NCI-H146 (cell line): ENCODE measurements at regions not wholly inside any gene's neighbourhood (a gene's known extent, or its start where the extent isn't known, plus 50 kb on each side); places are given as distances from the start of the nearest gene placed in this dataset.

ENCODE experiments used
- DNase-seq: peaks from one replicate; lab custom pipeline; 2025; lab: John Stamatoyannopoulos, UW

DNA sequence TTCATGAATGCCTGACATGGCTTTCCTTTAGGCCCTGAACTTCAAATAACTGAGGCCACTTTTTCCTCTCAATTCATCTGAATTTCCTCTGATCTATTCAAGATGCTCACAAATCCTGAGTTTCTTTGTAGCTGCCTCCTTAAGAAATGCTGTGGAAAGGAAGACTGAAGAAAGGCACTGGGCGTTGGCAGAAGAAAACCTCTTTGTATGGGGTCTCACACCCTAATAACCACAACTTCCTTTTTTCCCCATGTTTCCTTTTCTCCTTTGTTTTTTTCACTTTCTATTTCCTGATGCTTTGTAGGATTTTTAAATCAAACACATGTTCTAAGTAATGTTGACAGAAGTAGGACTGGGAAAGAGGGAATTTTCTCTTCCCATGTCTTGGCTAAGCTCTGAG is 447.4 kb downstream of the CMPK2 start:
- DNase-seq = no peak

DNA sequence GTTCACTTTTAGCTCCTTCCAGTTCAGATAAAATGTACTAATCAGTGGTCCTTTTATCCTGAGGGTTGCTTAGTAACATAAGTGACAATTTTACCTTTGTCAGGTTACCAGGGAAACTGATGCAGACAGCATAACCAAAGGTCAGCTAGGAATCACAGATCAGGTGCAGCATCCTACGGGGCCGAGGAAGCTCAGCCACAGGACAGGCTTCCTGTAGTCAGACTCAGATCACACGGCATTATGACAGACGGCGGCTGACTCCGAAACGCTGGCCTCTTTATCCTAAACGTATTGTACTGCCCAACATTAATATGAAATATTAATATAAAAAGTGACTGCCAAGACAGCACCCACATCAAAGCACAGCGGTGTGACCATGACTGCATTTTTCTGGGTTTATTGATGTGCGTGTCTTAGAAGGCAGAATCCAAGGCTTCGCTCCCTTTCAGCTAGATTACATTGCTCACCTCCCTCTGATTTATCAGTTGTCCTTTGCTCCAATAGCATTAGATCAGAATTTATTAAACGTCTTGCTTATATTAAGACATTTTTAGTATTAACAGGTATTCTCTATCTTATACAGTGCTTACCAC is 444.5 kb downstream of the CMPK2 start:
- no peak for DNase-seq

DNA sequence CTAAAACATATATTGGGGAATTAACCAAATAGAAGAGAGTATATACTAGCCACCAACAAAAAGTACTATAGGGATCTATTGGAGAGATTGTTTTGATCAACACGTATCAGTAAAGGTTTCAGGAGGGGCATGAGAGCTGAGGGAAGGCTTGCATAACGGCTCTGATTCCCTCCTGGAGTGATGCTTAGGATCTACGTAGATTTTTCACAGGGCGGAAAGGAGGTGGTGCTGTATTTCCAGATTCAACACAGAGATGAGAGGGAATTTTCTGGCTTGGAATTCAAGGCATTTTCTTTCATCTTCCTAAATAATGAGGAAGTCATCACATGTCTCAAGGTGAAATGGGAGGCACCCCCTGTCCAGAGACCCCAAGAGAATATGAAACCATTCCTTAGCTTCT is 443.8 kb downstream of the CMPK2 start:
- DNase-seq = no peak

DNA sequence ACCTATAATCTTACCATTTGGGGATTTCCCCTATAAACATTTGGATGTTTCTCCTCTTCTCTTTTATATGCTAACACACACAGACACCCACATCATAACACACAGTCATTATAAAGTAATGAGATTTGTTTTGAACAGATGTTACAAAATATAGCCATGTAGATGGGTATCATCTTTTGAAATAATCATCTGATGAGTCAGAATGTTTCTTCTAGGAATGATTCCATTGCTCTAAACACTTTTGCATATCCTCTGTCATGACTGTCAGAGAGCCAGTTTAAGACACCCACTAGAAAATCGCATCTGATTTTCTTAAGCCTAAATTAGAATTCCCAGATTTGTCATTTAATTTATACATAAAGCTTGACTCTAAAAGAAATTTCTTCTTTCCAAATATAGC is 442.6 kb downstream of the CMPK2 start:
- no peak for DNase-seq

DNA sequence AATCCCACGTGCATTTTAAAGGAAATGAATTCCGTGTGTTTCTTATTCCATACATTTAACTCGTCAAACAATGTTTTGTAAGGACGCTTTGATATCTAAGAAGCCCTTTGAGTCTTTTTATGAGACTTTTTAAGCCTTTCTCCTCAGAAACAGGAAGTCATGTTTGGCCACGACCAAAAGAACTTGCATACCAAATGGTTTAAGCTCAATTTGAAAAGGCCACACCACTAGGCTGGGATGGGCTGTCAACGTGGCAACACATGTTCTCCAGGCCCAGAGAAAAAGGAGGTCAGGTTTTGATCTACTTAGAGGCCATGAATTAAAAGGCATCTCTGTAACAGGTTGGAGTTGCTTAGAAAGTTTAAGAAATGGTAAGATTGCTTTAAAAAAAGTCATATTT is 441.8 kb downstream of the CMPK2 start:
- no peak for DNase-seq

DNA sequence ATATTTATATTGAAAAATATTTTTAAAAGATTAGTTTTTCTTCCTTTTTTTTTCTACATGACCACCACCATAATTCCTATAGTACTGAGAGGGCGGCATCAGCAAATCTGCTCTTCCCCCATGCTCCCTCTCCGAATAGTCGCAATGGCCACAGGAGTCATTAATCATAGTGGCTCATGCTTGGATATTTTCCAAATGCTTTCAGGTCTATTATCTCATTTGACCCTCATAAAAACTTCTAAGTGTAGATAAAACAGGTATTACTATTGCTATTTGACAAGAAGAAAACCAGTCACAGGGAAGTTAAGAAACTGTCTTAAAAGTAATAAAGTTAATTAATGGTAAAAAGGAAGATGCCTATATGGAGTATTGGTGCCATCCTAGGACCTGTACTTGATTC is 440.7 kb downstream of the CMPK2 start:
- DNase-seq = no peak

DNA sequence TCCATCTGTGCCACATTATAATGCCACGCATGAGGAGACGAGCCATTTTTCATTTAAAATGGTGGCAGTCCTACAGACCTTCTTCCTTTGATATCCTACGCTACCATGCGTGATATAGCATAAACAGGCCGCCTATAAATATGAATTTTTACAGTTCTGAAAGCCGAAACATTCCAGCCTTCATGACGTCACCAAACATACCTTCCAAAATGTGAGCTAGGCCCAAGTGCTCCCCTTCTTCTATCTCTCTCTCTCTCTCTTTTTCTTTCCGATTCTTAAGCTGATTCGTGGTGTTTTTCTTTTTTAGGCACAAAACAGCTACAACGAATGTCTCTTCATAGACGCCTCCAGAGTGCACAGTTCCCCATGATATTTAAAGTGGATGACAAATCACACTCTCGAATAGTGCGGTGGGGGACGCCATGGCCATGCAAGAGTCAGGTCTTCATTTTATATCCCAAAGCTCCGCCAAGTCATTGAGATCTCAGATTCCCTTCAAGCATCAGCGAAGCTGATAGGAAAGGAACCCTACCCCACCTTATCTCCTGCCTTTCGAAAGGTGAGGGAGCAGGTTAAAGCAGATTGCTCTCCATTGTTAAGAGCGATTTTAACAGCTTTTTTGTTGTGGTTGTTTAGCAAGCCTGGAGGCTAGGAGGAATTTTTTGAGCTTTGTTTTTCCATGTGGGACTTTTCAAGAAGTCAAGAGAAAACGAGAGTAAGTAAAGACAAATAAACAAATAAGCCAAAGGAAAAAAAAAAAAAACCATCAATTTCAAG is 436.3 kb downstream of the CMPK2 start:
- no peak for DNase-seq

DNA sequence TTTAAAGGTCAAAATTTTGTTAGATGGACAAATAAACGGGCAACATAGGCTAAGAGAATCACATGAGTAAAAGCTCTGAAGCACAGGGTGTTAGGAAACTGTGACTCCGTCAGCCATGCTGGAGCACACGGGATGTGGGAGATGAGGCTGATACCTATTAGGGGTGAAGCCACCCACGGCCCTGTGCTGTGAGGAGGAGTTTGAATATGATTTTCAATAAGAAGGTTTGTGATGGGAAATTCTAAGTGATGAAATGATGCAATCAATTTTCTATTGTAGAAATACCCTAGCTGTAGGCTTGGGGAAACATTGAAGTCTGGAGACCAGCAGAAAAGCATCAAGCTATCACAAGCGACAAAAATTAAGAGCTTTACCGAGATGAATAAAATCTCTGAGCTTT is 431.3 kb downstream of the CMPK2 start:
- DNase-seq = no peak

DNA sequence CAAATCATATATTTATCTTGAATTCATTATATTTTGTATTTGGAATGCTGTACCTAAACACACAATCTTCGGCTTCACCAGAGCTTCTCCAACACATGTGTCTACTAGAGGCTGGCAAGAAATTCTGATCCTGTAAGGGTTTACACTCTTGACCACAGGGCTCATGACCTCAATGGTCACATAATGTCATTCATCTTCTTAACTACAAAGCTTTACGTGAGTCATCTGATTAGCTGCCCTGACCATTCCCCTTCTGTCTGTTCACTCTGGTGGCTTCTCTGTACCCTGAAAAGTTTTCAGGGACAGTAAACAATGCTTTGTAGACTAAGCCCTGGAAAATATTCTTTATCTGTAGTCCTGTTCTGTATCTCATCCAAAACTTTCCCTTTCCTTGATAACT is 423.9 kb downstream of the CMPK2 start:
- DNase-seq = no peak

DNA sequence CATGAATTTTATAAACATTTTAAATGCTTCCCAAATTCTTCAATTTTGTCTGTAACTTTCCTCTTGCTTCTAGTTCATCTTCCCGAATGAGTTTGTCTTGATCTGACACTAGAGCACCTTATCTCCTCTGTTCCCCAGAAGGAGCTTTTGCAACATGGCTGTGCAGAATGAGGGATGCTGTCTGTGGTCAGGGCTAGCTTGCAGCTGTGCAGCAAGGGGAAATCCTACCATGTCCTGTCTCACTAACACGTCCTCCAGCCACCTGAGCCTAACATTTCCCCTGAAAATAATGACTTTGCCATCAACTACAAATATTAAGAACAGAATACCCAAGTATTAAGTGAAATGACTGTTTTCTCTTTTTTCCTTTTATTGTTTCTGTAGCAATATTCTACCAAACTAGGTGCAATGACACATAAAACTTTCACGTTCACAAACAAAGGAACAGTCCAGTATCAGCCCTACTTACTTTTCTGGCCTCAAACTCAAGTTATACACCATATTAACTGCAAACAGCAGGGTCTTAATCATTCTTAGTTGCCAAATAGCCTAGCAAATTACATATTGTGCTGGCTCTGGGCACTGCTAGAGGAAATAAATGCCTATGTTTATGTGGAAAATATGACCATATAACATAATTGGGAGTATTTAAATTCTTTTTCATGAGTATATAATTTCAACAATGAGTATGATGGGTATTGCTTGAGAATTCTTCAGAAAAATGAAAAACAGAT is 423.3 kb downstream of the CMPK2 start:
- DNase-seq = no peak

DNA sequence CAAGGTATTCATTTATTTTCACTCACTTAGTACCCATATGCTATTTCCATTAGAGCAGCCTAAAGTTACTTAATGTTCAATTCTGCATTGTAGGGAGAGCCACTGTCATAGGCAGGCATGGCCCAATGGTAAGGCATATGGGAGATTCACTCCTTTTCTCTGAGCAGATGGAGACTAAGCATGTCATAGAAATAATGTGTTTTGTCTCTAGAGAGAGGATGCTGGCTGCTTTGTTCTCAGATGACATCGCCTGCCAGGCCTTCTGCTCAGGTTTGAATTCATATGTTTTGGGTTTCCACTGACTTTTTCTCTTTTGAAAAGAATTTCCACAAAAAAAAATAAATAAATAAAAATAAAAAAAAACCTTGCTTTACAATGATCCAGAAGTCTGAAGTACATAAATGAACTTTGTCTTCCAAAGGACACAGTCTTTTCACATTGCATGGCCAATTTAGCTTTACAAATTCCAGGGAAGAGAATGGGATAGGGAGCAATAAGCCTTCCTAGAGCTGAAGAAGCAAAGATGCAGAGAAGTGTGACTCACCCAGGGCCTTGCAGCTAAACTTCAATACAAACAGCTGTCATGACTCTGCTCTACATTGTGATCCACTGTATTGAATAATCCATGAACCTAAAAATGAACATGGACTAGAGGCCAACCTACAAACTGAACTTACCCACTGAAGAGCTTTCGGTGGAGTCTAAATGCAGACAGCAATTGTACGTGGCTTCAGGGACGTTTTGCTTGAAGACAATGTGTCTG is 422.5 kb downstream of the CMPK2 start:
- DNase-seq = no peak

DNA sequence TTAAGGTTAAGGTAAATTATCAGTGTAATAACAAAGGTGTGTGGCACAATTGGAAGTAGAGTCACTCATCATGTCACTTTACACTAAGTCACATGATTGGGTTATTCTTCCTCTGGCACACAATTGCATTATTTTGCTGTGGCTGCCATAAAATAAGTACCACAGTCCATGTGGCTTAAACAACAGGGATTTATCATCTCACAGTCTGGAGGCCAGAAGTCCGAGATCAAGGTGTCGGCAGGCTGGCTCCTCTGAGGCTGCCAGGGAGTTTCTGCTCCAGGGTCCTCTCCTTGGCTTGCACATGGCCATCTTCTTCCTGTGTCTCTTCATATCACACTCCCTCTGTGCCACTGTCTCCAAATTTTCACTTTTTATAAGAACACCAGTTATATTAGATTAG is 421.2 kb downstream of the CMPK2 start:
- no peak for DNase-seq

DNA sequence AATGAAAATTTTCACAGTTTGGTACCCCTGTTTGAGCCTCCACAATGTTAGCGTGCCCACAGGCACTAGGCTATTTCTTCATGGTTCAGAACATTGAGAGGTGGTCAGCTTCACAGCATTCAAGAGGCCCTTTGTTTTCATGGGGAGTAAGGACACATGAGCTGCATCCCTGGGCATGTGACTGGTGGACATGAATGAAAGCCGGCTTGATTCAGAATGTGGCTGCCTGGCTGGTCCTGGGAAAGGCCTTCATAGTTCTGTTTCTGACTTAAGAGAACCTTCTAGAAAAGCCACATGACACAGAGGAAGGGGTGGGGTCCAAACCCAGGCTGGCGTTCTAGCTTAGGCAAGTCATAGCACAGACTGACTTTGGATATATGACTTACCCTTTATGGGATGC is 420.6 kb downstream of the CMPK2 start:
- no peak for DNase-seq

DNA sequence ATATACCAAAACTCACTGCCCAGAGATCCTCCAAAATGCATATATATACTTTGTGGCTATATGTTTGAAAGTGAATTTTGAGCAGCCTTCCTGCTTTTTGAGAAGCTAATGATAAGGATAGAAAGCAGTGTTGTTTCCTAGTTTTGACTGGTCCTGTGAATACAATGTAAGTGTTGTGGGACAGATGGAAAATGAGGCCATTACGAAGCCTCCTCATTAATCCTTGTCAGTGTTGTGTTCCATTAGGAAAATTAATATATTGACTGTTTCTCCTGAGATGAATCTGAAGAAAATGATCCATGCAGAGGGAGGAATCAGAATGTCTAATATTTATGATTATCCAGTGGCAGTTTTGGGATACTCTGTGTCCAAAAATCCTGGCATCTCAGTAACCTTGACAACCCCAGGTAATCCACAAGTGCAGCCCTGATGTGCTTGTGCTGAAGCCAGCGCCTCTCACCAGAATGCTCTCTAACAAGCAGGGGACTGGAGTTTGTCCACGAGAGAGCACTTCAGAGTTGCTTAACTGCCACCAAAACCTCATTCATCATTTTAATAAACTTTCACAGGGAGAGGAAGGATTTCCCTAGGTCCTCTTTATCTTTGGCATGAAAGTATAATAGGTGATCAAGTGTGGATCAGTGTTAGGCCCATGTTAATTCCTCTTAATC is 418.6 kb downstream of the CMPK2 start:
- no peak for DNase-seq

DNA sequence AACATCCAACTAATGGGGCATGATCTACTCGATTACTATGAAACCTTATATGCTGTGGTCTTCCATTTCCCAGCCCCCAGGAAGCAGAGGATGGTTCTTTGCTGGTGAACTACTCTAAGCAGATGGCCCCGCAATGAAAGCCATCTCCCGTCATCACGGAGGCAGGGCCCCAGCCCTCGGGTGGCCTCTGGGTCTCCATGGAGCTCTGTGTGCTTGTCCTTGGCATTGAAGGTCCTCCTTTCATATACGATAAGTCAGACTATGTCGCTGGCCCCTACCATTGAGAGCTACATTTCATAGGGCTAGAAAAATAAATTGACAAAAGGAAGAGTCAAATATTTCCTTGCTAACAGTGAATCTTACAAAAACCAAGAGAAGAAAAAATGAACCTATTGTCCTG is 416.8 kb downstream of the CMPK2 start:
- DNase-seq = no peak

DNA sequence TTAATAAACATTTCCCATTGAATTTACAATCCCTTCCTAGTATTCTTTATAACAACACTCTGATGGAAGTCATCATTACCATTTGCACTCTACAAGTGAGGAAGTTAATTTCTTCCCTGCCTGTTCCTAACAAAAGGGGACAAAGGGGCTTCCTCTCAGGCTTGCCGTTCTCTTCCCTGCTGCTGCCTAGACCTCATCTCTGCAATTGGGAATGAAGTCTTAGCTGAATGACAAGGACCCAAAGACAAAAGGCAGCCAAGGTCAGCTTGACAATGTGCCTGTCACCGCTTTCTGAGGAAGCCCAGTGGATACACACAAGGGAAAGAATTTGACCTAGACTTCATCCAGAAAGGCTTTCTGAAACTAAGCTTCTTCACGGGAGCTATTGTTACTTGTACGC is 416.4 kb downstream of the CMPK2 start:
- no peak for DNase-seq

DNA sequence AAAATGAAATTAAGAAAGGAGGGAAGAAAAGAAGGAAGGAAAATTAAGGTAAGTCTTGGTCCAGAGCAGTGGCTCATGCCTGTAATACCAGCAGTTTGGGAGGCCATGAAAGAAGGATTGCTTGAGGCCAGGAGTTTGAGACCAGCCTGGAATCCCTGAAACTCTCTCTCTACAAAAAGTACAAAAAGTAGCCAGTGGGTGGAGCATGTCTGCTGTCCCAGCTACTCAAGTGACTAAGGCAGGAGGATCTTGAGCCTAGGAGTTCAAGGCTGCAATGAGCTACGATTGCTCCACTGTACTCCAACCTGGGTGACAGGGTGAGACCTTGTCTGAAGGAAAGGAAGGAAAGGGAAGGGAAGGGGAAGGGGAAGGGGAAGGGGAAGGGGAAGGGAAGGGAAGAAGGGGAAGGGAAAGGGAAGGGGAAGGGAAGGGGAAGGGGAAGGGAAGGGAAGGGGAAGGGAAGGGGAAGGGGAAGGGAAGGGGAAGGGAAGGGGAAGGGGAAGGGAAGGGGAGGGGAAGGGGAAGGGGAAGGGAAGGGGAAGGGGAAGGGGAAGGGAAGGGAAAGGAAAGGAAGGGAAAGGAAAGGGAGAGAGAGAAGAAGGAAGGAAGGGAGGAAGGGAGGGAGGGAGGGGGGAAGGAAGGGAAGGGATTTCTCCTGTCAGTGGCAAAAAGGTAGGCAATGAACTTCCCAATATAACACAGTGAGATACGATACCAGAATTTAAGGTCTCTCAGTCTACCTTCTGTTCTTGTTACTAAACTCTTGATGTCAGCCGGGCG is 412.8 kb downstream of the CMPK2 start:
- no peak for DNase-seq

DNA sequence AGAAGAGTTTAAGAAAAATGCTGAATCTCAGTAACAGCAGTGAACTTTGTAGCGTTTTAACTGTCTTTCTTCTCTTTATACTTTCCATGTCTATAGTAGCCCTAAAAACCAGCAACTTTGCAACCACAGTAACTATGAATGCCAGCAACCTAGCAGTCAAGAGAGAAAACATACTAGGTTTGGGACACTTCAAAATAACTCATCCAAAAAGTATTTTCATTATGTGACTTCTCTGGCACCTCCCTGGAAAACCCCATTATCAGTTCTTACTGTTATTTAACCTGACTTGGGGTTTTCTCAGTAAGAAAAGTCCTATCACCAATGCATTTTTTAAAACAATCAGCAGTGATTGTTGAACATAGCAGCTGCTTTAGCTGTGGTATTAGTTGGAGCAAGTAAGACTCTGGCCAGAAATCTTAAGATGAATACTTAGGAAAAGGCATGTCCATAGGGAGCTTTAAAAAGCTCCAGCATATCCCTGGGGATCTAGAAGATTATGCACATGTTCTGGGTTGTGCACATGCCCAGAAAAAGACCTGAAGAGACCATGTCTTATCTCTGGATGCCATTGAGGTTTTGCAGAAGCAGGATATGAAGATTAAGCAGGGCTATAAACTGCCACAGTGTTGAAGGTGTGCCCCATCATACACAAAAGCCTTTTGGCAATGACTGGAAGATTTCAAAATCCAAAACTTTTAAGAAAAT is 411.3 kb downstream of the CMPK2 start:
- no peak for DNase-seq

DNA sequence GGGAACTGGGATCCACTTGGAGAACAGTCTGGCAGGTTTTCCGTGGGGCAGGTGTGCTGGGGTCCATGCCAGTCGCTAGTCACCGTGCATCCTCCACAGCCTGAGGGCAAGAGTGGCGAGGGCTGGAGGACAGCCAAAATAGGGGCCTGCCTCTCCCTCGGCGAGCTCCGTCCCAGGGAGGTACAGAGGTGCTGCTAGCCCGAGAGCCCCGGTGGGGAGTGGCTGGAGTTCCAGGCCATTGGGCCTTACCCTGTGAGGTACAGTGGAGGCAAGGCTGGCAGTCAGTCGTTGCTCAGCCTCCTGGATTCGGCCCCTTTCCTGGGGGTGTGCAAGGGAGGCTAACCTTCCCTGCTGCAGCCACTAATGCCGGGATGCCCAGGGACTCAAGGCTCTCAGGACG is 406.6 kb downstream of the CMPK2 start:
- DNase-seq = no peak

DNA sequence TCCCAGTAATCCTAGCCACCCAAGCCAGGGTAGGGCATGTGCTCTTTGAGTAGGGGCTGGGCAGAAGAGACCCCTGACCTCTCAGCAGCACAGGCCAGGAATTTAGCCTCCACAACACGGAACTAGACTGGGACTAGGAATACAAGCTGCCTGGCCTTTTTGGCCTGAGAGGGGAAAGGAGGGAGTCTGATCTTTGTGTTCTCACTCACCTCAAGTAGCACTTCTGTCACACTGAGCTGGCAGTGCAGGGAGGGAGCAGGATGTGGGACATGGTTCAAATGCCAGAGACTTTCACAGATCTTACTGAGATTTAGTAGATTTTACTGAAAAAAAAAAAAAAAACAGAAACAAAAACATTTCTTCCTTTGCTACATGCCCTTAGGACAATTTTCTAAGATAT is 395.2 kb downstream of the CMPK2 start:
- DNase-seq = no peak

DNA sequence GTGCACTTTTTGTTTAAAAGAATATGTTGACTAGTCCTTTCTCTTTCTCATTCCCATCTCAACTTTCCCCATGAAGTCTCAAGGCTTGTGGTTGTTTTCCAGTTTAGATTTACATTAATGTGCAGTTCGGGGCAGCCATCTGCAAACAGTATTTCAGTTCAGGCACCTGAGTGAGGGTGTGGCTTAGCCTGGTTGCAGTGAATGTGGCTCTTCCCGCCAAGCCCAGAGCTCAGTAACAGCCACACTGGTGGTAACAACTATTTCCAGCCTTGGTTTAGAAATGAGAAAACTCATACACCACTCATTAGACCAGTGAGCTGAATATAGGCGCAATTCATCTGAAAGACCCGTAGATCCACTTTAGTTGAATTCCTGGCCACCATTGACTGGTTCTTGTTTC is 394.3 kb downstream of the CMPK2 start:
- DNase-seq = no peak
